ENCODE measurements at regions not wholly inside any gene's neighbourhood (a gene's known extent, or its start where the extent isn't known, plus 50 kb on each side); places are given as distances from the start of the nearest gene placed in this dataset.

DNA sequence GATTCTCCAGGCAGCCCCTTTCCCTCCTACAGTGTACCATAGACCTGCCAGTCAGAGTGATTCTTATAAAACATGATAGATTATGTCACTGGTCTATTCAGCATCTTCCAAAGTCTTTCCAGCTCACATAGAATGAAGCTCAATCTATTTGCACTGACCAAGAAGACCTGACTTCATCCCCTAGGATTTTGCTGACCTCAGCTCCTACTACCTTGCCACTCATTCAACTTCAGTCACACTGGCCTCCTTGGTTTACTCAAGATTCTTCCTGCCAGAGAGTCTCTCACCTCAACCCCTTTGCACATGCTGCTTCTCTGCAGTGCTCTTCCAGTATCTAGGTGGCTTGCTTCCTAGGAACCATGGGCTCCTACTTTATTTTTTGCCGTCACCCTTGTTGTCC lies 392.9 kb downstream of the PID1 start:
- Mint-ChIP-seq H3K27ac (no peak overlapping the region), H3K4me1 (no peaks in the 10 kb centered on the region), H3K9me3 (peaks cover 0 to 25% (median 9%) of the 10 kb centered on the region in 6 donors), H3K27me3 (ENCODE audit: low read depth in 3 of 3) (no peaks in the 10 kb centered on the region), H3K36me3 (no peaks in the 10 kb centered on the region), H3K4me3 (no peak overlapping the region)
- DNase-seq: no peak

DNA sequence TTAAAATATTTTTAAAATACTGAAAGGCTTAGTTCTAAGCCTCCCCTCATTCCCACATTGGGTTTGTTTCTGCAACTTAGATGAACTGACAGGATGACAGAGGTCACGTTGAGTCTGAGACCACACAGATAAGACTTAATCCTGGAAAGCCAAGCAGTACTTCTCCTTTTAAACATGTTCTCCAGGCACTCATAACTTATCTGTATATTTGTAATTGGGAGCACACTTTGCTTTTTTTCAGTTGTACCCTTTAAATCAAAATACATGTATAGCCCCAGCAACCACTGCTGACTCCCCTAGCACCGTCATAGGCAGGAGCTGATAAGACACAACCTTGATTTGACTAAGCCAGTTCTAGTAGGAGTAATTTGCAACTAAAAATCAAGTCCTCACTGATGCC lies 394.8 kb downstream of the PID1 start:
- peaks cover 0 to 34% (median 11%) of the 10 kb centered on the region in 6 donors for H3K9me3 Mint-ChIP-seq
- H3K27ac Mint-ChIP-seq: no peak overlapping the region
- no peak for DNase-seq
- H3K4me3 Mint-ChIP-seq: no peak overlapping the region
- peaks cover 0 to 1% (median 0%) of the 10 kb centered on the region in 3 donors for H3K27me3 Mint-ChIP-seq (ENCODE audit: low read depth in 3 of 3)
- H3K36me3 Mint-ChIP-seq: no peaks in the 10 kb centered on the region
- H3K4me1 Mint-ChIP-seq: no peaks in the 10 kb centered on the region

DNA sequence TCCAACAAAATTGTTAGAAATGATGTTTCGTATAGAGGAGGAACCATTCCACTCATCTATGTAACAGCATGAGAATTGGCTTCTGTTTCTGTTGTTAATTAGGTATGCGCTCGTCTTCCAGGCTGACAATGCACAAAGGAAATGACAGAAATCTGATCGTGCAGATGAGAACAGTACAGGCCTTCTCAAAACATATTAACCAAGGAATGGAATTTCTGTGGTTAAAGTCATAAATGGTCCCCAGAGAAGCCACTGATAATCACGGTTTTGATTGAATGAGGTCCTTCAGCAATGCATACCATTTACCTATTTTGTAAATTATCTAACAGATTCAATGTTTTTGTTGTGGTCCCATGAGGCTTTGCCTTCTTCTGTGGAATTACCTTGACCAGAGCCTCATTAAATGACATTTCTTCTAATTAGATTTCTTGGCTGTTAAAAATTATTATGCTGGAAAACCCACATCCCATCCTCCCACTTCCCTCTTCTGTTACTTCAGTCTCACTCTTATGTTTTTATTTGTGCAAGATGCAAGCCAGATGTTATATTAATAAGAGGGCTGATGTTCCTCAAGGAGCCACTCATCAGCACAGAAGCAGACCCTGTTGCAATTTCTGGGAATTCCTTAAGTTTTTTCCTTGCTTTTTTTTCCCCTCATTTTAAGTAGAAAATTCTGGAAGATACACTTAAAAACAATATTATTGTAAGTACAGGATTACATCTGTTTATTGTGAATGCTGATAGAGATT lies 395.8 kb downstream of the PID1 start:
- no peaks in the 10 kb centered on the region for H3K36me3 Mint-ChIP-seq
- H3K4me1 Mint-ChIP-seq: no peaks in the 10 kb centered on the region
- H3K4me3 Mint-ChIP-seq: no peak overlapping the region
- no peak for DNase-seq
- peaks cover 0 to 38% (median 15%) of the 10 kb centered on the region in 6 donors for H3K9me3 Mint-ChIP-seq
- H3K27ac Mint-ChIP-seq: no peak overlapping the region
- H3K27me3 Mint-ChIP-seq (ENCODE audit: low read depth in 3 of 3): peaks cover 0 to 1% (median 1%) of the 10 kb centered on the region in 3 donors

DNA sequence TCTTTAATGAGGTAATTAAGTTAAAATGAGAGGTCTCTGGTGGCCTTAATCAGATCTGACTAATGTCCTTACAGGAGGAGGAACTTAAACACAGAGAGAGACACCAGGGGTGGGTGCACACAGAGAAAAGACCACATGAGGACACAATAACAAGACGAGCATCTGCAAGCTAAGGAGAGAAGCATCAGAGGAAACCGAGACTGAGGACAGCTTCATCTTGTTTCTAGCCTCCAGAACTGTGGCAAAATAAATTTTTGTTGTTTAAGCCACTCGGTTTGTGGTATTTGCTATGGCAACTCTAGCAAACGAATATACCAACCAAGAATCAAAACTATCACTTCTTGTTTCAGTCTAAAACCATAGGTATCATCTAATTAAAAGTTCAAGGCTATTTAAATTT lies 400.1 kb downstream of the PID1 start:
- Mint-ChIP-seq H3K4me3 (no peak overlapping the region), H3K4me1 (no peaks in the 10 kb centered on the region), H3K36me3 (no peaks in the 10 kb centered on the region), H3K27ac (no peak overlapping the region), H3K9me3 (peaks cover 2 to 51% (median 17%) of the 10 kb centered on the region in 6 donors), H3K27me3 (ENCODE audit: low read depth in 3 of 3) (peaks cover 0 to 1% (median 1%) of the 10 kb centered on the region in 3 donors)
- DNase-seq: no peak

DNA sequence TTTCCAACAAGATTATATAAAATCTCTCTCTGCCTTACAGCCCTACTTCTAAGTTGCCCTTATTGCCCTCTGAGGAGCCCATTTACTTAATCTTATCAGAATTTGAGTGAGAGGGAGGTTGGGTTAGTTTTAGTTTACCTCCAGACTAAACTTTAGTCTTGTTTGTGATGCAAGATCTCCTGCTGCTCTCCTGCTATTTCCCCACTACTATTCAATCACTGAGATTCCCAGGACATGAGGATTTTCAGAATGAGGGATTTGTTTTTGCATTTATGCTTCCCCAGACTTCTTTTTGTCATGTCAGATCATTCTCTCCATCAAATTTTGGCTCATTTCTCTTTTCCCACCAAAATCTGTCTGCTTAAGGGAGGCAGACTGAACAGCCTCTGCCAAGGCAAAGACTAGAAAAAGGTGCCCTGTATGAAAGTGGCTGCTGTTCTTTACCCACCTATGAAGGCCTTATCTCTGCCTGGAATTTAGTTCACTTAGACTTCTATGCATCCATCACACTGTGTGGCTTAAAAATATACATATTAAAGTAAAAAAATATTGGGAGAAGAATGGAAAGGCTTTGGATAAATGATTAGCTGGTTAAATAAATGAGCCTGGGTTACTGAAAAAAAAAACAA lies 401.3 kb downstream of the PID1 start:
- H3K36me3 Mint-ChIP-seq: no peaks in the 10 kb centered on the region
- peaks cover 0 to 1% (median 1%) of the 10 kb centered on the region in 3 donors for H3K27me3 Mint-ChIP-seq (ENCODE audit: low read depth in 3 of 3)
- no peak overlapping the region for H3K4me3 Mint-ChIP-seq
- no peaks in the 10 kb centered on the region for H3K4me1 Mint-ChIP-seq
- DNase-seq: no peak
- H3K9me3 Mint-ChIP-seq: peaks cover 6 to 58% (median 17%) of the 10 kb centered on the region in 6 donors
- H3K27ac Mint-ChIP-seq: no peak overlapping the region

DNA sequence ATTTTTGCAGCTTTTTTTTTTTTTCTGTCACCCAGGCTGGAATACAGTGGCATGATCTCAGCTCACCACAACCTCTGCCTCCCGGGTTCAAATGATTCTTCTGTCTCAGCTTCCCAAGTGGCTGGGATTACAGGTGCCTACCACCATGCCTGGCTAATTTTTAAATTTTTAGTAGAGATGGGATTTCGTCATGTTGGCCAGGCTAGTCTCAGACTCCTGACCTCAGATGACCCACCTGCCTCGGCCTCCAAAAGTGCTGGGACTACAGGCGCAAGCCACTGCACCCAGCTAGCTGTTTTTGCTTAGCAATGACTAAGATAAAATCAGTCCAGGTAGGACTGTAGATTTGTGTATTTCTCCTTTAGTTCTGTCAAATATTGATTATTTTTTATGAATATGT lies 403.7 kb downstream of the PID1 start:
- H3K4me3 Mint-ChIP-seq: no peak overlapping the region
- no peak for DNase-seq
- H3K27ac Mint-ChIP-seq: no peak overlapping the region
- peaks cover 8 to 53% (median 16%) of the 10 kb centered on the region in 6 donors for H3K9me3 Mint-ChIP-seq
- H3K4me1 Mint-ChIP-seq: no peaks in the 10 kb centered on the region
- H3K36me3 Mint-ChIP-seq: no peaks in the 10 kb centered on the region
- peaks cover 0 to 1% (median 1%) of the 10 kb centered on the region in 3 donors for H3K27me3 Mint-ChIP-seq (ENCODE audit: low read depth in 3 of 3)

DNA sequence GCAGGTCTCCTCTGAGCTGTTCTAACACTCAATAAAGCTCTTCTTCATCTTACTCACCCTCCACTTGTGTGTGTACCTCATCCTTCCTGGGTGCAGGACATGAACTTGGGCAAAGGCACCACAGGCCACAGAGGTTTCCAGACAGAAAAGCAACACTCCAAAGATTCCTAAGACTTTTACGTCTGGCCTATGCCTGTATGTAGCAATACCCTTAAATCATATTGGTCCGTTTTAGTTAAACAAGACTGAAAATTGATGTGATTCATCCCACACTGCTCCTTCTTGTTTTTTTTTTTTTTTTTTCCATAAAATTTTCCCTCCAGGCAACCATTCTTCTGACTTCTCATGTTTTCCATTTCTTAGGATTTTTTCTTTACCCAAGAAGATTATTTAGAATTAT lies 404.3 kb downstream of the PID1 start:
- Mint-ChIP-seq H3K4me3 (no peak overlapping the region), H3K4me1 (no peaks in the 10 kb centered on the region), H3K27me3 (ENCODE audit: low read depth in 3 of 3) (peaks cover 0 to 1% (median 0%) of the 10 kb centered on the region in 3 donors), H3K36me3 (no peaks in the 10 kb centered on the region), H3K27ac (no peak overlapping the region), H3K9me3 (peaks cover 5 to 55% (median 15%) of the 10 kb centered on the region in 6 donors)
- no peak for DNase-seq

DNA sequence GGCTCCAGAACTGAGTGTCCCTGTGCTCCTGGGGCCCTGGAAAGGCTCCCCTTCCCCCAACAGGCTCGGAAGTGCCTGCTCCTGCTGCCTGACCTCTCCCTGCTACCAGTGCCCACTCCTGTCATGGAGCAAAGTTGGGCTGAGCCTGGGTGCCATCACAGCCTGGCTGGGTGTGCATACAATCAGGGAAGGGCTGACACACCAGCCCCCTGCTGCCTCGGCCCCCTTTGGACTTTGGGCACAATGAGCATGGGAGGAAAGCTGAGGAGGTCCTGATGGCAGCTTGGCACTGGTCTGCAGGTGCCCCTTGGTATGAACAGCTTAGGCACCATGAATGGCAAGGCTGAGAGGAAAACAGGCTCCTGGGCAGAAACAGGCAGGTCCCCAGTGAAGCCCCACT lies 405.0 kb downstream of the PID1 start:
- Mint-ChIP-seq H3K36me3 (no peaks in the 10 kb centered on the region), H3K4me3 (no peak overlapping the region), H3K9me3 (peaks cover 3 to 47% (median 13%) of the 10 kb centered on the region in 6 donors), H3K27ac (no peak overlapping the region), H3K27me3 (ENCODE audit: low read depth in 3 of 3) (peaks cover 0 to 1% (median 0%) of the 10 kb centered on the region in 3 donors), H3K4me1 (no peaks in the 10 kb centered on the region)
- no peak for DNase-seq

DNA sequence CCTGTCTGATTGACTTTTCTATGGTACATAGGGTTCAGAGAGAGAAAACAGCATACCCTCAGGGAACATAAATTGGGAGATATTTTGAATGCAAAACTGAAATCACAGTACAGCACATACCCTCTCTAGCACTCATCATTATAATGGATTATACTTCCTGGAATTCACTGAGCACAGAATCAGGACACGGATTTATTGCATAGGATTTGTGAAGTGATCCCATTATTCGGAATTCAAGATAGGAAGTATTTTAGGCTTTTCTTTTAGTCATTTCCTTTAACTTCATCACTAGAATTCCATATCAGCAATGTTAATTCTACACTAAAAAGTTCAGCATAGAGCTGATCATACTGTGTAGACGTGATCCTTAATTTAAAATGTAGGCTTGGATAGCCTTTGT lies 407.0 kb downstream of the PID1 start:
- Mint-ChIP-seq H3K4me3 (no peak overlapping the region), H3K36me3 (no peaks in the 10 kb centered on the region), H3K9me3 (peaks cover under 1 to 42% (median 14%) of the 10 kb centered on the region in 6 donors), H3K27me3 (ENCODE audit: low read depth in 3 of 3) (no peaks in the 10 kb centered on the region), H3K4me1 (no peaks in the 10 kb centered on the region), H3K27ac (no peak overlapping the region)
- DNase-seq: no peak

DNA sequence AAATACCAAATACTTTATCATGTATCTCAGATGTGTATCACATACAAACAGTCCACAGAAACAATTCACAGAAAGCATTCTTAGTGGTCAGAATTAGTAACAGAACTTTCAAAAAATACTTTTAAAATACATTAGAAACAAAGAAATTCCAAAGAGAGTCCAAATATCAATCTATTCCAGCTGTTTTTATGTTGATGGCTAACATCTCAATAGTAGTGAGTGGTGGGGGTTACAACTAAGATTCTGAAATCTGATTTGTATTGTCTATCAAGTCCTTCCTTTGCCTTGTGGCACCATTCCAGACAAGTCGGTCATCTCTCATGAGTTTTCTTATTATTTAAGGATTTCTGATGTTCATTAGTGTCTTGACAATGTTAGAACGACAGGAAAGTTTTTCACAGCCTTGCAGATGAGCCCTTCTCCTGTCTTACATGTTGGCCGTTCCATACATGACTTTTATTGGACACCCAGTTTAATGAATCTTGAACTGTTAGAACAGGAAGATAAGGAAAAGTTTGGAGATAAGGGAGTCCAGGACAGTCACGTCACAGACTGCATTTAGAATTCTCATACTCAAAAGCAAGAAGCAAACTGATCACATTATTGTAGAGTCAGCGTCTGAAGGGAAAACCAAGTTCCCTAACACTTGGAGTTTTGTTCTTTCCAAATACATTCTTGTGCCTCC lies 410.3 kb downstream of the PID1 start:
- Mint-ChIP-seq H3K4me3 (no peak overlapping the region), H3K9me3 (peaks cover 5 to 46% (median 17%) of the 10 kb centered on the region in 6 donors), H3K27me3 (ENCODE audit: low read depth in 3 of 3) (no peaks in the 10 kb centered on the region)

DNA sequence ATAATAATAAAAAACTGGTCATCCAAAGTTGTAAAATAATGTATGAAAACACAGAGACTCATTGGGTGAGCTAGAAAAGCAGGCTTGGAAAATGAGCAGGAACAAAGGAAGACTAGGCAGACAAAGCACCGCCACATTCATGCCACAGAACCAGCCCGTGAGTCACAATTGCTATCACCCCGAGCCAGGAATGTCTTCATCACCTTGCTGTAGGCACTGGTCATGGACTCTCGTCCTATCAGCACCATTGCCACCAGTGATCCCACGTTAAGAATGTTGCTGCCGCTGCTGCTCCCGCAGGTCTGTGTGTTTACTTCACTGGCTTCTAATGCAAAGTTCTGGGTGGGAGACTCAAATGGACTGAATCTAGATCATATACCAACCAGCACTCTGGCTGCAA lies 417.9 kb downstream of the PID1 start:
- Mint-ChIP-seq H3K27me3 (ENCODE audit: low read depth in 3 of 3) (peaks cover 0 to 2% (median 0%) of the 10 kb centered on the region in 3 donors), H3K4me3 (no peak overlapping the region), H3K27ac (no peak overlapping the region), H3K4me1 (no peaks in the 10 kb centered on the region), H3K9me3 (peaks cover 5 to 46% (median 19%) of the 10 kb centered on the region in 6 donors), H3K36me3 (no peaks in the 10 kb centered on the region)
- DNase-seq: no peak

More for the DNA sequence above, 410.3 kb downstream of the PID1 start:
- Mint-ChIP-seq H3K4me1 (no peaks in the 10 kb centered on the region), H3K36me3 (no peaks in the 10 kb centered on the region), H3K27ac (no peak overlapping the region)
- DNase-seq: no peak

DNA sequence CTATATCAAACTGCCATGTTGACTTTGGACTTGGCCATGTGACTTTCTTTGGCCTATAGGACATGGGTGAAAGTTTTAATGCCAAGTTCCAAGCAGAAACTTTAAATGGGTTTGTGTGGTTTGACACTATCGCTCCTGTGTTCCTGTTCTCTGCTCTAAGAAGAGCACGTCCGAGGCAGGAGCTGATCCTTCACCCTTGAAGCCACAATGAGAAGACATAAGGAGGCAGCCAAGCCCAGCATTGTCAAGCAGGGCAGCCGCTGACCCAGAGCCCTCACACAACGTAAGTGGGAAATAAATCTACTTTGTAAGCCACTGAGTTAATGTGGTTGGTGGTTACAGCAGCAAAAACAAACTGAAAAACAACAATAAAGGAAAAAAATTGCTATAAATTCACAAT lies 422.4 kb downstream of the PID1 start:
- Mint-ChIP-seq H3K4me3 (no peak overlapping the region), H3K27ac (no peak overlapping the region), H3K27me3 (ENCODE audit: low read depth in 3 of 3) (peaks cover 0 to 2% (median 0%) of the 10 kb centered on the region in 3 donors)

DNA sequence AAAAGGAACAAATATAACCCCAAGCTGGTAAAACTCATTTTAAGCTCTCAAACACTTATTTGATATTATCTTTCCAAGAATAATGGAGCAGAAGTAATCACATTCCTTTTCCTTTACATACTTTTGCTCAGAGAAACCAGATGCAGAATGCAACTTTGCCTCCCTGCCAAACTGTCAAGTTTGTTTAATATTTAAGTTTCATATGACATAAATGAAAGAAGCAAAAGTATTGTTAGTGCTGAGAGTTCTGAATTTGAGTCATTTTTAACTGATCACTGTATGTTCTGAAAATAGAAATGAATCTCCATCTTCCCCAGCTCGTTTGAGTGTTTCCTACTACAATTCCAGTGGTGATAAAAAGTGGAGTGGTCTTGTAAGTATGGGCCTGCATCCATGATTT lies 423.4 kb downstream of the PID1 start:
- H3K27me3 Mint-ChIP-seq (ENCODE audit: low read depth in 3 of 3): peaks cover 0 to 2% (median 0%) of the 10 kb centered on the region in 3 donors
- H3K36me3 Mint-ChIP-seq: no peaks in the 10 kb centered on the region
- no peak overlapping the region for H3K4me3 Mint-ChIP-seq
- peaks cover 0 to 33% (median 21%) of the 10 kb centered on the region in 6 donors for H3K9me3 Mint-ChIP-seq
- DNase-seq: no peak
- no peak overlapping the region for H3K27ac Mint-ChIP-seq
- H3K4me1 Mint-ChIP-seq: no peaks in the 10 kb centered on the region

More for the DNA sequence above, 422.4 kb downstream of the PID1 start:
- no peak for DNase-seq
- no peaks in the 10 kb centered on the region for H3K36me3 Mint-ChIP-seq
- peaks cover 0 to 35% (median 21%) of the 10 kb centered on the region in 6 donors for H3K9me3 Mint-ChIP-seq
- no peaks in the 10 kb centered on the region for H3K4me1 Mint-ChIP-seq

DNA sequence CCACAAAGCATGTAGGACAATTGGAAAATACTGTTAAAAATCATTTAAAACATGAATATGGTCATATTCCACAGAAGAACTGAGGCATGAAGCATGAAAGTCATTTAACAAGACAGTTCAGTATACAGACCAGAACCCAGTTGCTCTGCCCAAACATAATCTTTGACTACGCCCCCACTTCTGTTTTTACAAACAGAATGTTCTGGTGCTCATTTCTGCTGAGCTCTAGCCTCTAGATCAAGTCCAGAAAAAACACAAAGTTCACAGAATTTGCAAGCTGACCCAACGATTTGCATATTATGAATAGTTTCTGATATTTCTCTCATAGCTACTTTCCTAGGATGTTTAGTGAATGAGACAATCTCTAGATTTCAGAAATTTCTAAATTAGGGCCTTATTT lies 424.9 kb downstream of the PID1 start:
- Mint-ChIP-seq H3K9me3 (peaks cover 0 to 34% (median 14%) of the 10 kb centered on the region in 6 donors), H3K36me3 (no peaks in the 10 kb centered on the region), H3K4me1 (no peaks in the 10 kb centered on the region), H3K27ac (no peak overlapping the region), H3K4me3 (no peak overlapping the region), H3K27me3 (ENCODE audit: low read depth in 3 of 3) (no peaks in the 10 kb centered on the region)
- DNase-seq: no peak
